ENCODE measurements at regions not wholly inside any gene's neighbourhood (a gene's known extent, or its start where the extent isn't known, plus 50 kb on each side); places are given as distances from the start of the nearest gene placed in this dataset.

DNA sequence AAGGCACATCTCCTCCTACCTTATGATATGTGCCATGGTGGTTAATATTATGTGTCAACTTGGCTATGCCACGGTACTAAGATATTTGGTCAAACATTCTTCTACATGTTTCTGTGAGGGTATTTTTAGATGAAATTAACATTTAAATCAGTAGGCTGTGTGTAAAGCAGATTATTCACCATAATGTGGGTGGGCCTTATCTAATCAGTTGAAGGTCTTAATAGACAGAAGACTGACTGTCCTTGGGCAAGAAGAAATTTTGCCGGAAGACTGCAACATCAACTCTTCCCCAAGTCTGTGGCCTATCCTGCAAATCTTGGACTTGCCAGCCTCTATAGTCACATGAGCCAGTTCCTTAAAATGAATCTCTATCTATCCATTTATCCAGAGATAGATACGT lies 380.1 kb upstream of the DDI1 start:
- no peak for DNase-seq (ENCODE audit: low read depth in 2 of 2)
- no peak overlapping the region for H3K9ac ChIP-seq (ENCODE audit: insufficient read depth, low read length)
- H3K36me3 ChIP-seq (ENCODE audit: control insufficient read depth, insufficient read depth, low read length), result no peaks in the 10 kb centered on the region
- H3K27ac ChIP-seq (ENCODE audit: insufficient read depth, low read length), result no peak overlapping the region
- H4K20me1 ChIP-seq (ENCODE audit: control insufficient read depth, extremely low read depth, insufficient read depth, low read length), result no peaks in the 10 kb centered on the region
- H2AFZ ChIP-seq (ENCODE audit: low read length), result no peak overlapping the region
- no peaks in the 10 kb centered on the region for H3K79me2 ChIP-seq (ENCODE audit: control insufficient read depth, insufficient read depth, low read length)
- no peak overlapping the region for H3K4me2 ChIP-seq (ENCODE audit: extremely low read depth, insufficient read depth, low read length)
- H3K9me3 ChIP-seq (ENCODE audit: control insufficient read depth, insufficient read depth, low read depth, low read length), result no peaks in the 10 kb centered on the region
- H3K4me3 ChIP-seq (replicated peaks in 1 of 4; ENCODE audit: control extremely low read depth in 1 of 4, insufficient read depth in 1 of 4, low read depth in 3 of 4, low read length in 4 of 4), result no peak overlapping the region
- H3K27me3 ChIP-seq (ENCODE audit: control insufficient read depth, insufficient read depth, low read length), result no peaks in the 10 kb centered on the region
- no peaks in the 10 kb centered on the region for H3K4me1 ChIP-seq (ENCODE audit: control insufficient read depth, extremely low read depth, insufficient read depth, low read length)
- TF ChIP-seq EZH2 (IDR thresholded peaks at IDR 0.05; ENCODE audit: low read length, missing control alignments) (no peak), CTCF (conservative IDR thresholded peaks at IDR 0.05 in 1 of 2, IDR thresholded peaks at IDR 0.05 in 1 of 2; ENCODE audit: low read depth in 1 of 2, low read length in 2 of 2) (no peak)

GRCh38 chr11:103659206-103659618 lies 377.2 kb upstream of the DDI1 start:
- Histone ChIP-seq H3K9ac (ENCODE audit: insufficient read depth, low read length) (no peak overlapping the region), H3K36me3 (ENCODE audit: control insufficient read depth, insufficient read depth, low read length) (no peaks in the 10 kb centered on the region), H3K79me2 (ENCODE audit: control insufficient read depth, insufficient read depth, low read length) (no peaks in the 10 kb centered on the region), H3K4me2 (ENCODE audit: extremely low read depth, insufficient read depth, low read length) (no peak overlapping the region), H3K4me1 (ENCODE audit: control insufficient read depth, extremely low read depth, insufficient read depth, low read length) (no peaks in the 10 kb centered on the region), H2AFZ (ENCODE audit: low read length) (no peak overlapping the region), H3K27me3 (ENCODE audit: control insufficient read depth, insufficient read depth, low read length) (no peaks in the 10 kb centered on the region), H3K27ac (ENCODE audit: insufficient read depth, low read length) (no peak overlapping the region), H3K9me3 (ENCODE audit: control insufficient read depth, insufficient read depth, low read depth, low read length) (no peaks in the 10 kb centered on the region), H4K20me1 (ENCODE audit: control insufficient read depth, extremely low read depth, insufficient read depth, low read length) (no peaks in the 10 kb centered on the region), H3K4me3 (replicated peaks in 1 of 4; ENCODE audit: control extremely low read depth in 1 of 4, insufficient read depth in 1 of 4, low read depth in 3 of 4, low read length in 4 of 4) (no peak overlapping the region)
- TF ChIP-seq CTCF (conservative IDR thresholded peaks at IDR 0.05 in 1 of 2, IDR thresholded peaks at IDR 0.05 in 1 of 2; ENCODE audit: low read depth in 1 of 2, low read length in 2 of 2), result peak in 1 of 2 donors; percentile 35
- no peak for TF ChIP-seq EZH2 (IDR thresholded peaks at IDR 0.05; ENCODE audit: low read length, missing control alignments)
- peak in 1 of 2 donors; percentile 12 for DNase-seq (ENCODE audit: low read depth in 2 of 2)

DNA sequence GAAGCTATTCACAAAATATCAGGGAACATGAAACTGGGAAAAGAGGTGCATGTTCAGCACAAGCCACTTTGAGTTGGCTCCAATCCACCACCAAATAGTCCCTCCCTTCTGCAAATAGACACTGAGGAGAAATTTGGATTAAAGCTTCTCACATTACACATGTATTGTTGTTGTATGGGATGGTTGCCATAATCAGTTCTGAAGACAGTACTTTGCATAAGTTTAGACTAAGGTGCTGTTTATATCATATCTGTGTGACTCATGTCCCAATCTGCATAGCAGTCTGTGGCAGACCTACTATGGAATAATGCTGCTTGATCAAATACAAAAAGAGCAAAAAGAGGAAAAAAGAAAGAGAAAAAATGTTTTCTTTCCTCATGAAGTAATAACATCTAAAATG lies 376.7 kb upstream of the DDI1 start:
- no peak overlapping the region for H3K4me2 ChIP-seq (ENCODE audit: extremely low read depth, insufficient read depth, low read length)
- no peak overlapping the region for H3K9ac ChIP-seq (ENCODE audit: insufficient read depth, low read length)
- no peaks in the 10 kb centered on the region for H3K79me2 ChIP-seq (ENCODE audit: control insufficient read depth, insufficient read depth, low read length)
- no peaks in the 10 kb centered on the region for H3K27me3 ChIP-seq (ENCODE audit: control insufficient read depth, insufficient read depth, low read length)
- H4K20me1 ChIP-seq (ENCODE audit: control insufficient read depth, extremely low read depth, insufficient read depth, low read length), result no peaks in the 10 kb centered on the region
- H2AFZ ChIP-seq (ENCODE audit: low read length), result no peak overlapping the region
- no peak for TF ChIP-seq EZH2 (IDR thresholded peaks at IDR 0.05; ENCODE audit: low read length, missing control alignments)
- TF ChIP-seq CTCF (conservative IDR thresholded peaks at IDR 0.05 in 1 of 2, IDR thresholded peaks at IDR 0.05 in 1 of 2; ENCODE audit: low read depth in 1 of 2, low read length in 2 of 2), result no peak
- peak; percentile 24 to 52 for DNase-seq (ENCODE audit: low read depth in 2 of 2)
- H3K9me3 ChIP-seq (ENCODE audit: control insufficient read depth, insufficient read depth, low read depth, low read length), result no peaks in the 10 kb centered on the region
- H3K4me1 ChIP-seq (ENCODE audit: control insufficient read depth, extremely low read depth, insufficient read depth, low read length), result no peaks in the 10 kb centered on the region
- H3K4me3 ChIP-seq (replicated peaks in 1 of 4; ENCODE audit: control extremely low read depth in 1 of 4, insufficient read depth in 1 of 4, low read depth in 3 of 4, low read length in 4 of 4), result no peak overlapping the region
- no peaks in the 10 kb centered on the region for H3K36me3 ChIP-seq (ENCODE audit: control insufficient read depth, insufficient read depth, low read length)
- H3K27ac ChIP-seq (ENCODE audit: insufficient read depth, low read length), result no peak overlapping the region
